Suppressor macrophage (primary cell): ENCODE measurements at regions not wholly inside any gene's neighbourhood (a gene's known extent, or its start where the extent isn't known, plus 50 kb on each side); places are given as distances from the start of the nearest gene placed in this dataset.
"Not testable (repeated sequence)": the region's sequence is repeated elsewhere in the genome, so short reads cannot be mapped to it uniquely, and the experiment has no call there.

ENCODE experiments used
- DNase-seq, 4 experiments: peaks; one replicate each; pipeline ENCODE4 v3.0.0-alpha.2; 2020 to 2022

- no peak for DNase-seq
Measured at GRCh38 chr5:118174671-118175070, 813.7 kb downstream of the DTWD2 start.

GRCh38 chr5:118173340-118173739, 815.0 kb downstream of the DTWD2 start:
- DNase-seq = no peak

- DNase-seq = no peak
Measured at GRCh38 chr5:118165619-118166018, 822.7 kb downstream of the DTWD2 start.

GRCh38 chr5:118156181-118156580, 832.2 kb downstream of the DTWD2 start:
- DNase-seq = no peak

- no peak for DNase-seq
Measured at GRCh38 chr5:118146824-118147223, 841.5 kb downstream of the DTWD2 start.

GRCh38 chr5:118144540-118144939, 843.8 kb downstream of the DTWD2 start:
- no peak for DNase-seq

GRCh38 chr5:118139361-118139760, 849.0 kb downstream of the DTWD2 start:
- no peak for DNase-seq

GRCh38 chr5:118126159-118126558, 862.2 kb downstream of the DTWD2 start:
- no peak for DNase-seq

GRCh38 chr5:118125687-118126086, 862.7 kb downstream of the DTWD2 start:
- no peak for DNase-seq

- DNase-seq = no peak
Measured at GRCh38 chr5:118121258-118121657, 867.1 kb downstream of the DTWD2 start.

GRCh38 chr5:118115791-118116190, 872.6 kb downstream of the DTWD2 start:
- no peak for DNase-seq

- DNase-seq = no peak
Measured at GRCh38 chr5:118111956-118112355, 876.4 kb downstream of the DTWD2 start.

GRCh38 chr5:118107246-118107645, 881.1 kb downstream of the DTWD2 start:
- DNase-seq = not testable (repeated sequence)

- DNase-seq = no peak
Measured at GRCh38 chr5:118098716-118099115, 889.6 kb downstream of the DTWD2 start.

GRCh38 chr5:118095115-118095514, 893.2 kb downstream of the DTWD2 start:
- no peak for DNase-seq

- DNase-seq = no peak
Measured at GRCh38 chr5:118088448-118088847, 899.9 kb downstream of the DTWD2 start.

GRCh38 chr5:118076490-118076889, 911.9 kb downstream of the DTWD2 start:
- DNase-seq = no peak

- no peak for DNase-seq
Measured at GRCh38 chr5:118070041-118070440, 918.3 kb downstream of the DTWD2 start.

- no peak for DNase-seq
Measured at GRCh38 chr5:118069452-118069851, 918.9 kb downstream of the DTWD2 start.

- DNase-seq = no peak
Measured at GRCh38 chr5:118068886-118069285, 919.5 kb downstream of the DTWD2 start.

- DNase-seq = not testable (repeated sequence)
Measured at GRCh38 chr5:118063836-118064235, 924.5 kb downstream of the DTWD2 start.

- DNase-seq = no peak
Measured at GRCh38 chr5:118060833-118061232, 927.5 kb downstream of the DTWD2 start.

- no peak for DNase-seq
Measured at GRCh38 chr5:118052503-118052902, 935.8 kb downstream of the DTWD2 start.

GRCh38 chr5:118044169-118044568, 944.2 kb downstream of the DTWD2 start:
- no peak for DNase-seq

GRCh38 chr5:118043531-118043930, 944.8 kb downstream of the DTWD2 start:
- DNase-seq = no peak

- DNase-seq = peak in 1 of 4 experiments; percentile 6
Measured at GRCh38 chr5:118042076-118042475, 946.3 kb downstream of the DTWD2 start.
